NCI-H187 treated with DMSO at 0.1 percent for 48 hours (cell line): ENCODE measurements at regions not wholly inside any gene's neighbourhood (a gene's known extent, or its start where the extent isn't known, plus 50 kb on each side); places are given as distances from the start of the nearest gene placed in this dataset.
"Not testable (repeated sequence)": the region's sequence is repeated elsewhere in the genome, so short reads cannot be mapped to it uniquely, and the experiment has no call there.

Experiments
- DNase-seq: peaks from one replicate; lab custom pipeline; 2025; lab: John Stamatoyannopoulos, UW

DNA sequence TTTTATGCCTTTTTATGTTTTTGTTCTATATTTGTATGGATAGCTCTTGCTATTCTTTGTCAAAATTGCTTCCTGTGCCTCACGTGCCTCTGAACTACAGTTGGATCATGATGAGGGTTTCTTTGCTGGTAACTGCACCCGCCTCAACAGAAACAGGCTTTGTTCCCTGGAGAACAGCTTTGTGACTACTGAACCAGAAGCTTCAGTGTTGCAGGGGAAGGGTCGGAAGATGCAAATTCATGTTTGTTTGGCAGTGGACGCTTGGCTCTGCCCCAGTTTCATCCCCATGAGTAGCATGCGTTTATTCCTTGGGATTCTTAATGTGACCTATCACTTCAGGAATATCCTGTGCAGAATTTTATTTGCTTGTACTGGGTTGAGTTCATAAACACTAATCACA, 959.1 kb upstream of the WWC1 start:
- no peak for DNase-seq

DNA sequence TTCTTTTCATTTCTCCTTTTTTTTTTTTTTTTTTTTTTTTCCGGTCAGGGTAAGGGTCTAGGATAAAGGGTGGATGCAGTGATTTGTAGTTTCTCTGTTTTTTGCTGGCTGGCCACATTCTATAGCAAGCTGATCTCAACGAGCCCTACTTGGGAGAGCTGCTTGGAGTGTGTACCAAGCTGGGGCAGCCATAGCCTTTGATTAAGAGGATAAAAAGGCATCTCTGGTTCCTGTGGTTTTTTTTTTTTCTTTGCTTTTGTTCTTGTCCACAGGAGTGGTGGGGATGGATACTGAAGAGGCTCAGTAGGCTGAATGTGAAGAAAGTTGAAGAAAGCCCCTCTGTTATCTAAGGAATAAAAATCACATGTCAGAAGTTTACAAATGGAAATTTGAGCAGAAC, 955.3 kb upstream of the WWC1 start:
- no peak for DNase-seq

DNA sequence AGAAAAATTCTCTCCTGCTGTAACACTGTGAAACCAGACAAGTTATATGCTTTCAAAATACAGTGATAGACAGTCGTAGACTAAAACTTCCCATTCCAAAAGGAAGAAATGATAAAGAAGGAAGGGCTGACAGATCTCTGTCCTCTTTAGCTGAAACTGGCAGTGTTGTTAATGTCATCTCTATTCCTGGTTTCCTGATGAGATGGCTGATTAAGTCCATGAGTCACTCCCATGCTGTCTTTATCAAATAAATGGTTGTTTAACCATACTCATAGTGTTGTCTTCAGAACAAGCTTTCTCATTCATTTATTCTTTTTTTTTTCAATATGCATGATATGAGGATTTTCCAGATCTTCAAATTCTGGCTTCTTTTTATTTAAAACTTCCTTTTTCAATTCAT, 952.2 kb upstream of the WWC1 start:
- DNase-seq = no peak

DNA sequence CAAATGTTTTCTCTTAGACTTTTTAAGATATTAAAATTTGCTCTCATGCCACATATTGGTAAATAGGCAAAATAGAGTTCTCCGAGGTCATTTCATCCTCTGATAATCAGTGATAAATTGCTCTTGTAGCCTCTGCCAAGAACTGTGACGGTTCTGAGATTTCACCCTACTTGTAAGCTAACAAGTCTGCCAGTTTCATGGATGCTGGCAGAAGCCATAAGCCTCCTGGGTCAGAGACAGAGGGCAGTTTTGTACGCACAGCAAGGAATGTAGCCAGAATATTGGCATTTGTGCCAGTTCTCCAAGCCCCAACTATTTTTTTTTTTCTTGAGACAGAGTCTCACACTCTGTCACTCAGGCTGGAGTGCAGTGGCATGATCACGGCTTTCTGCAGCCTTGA, 945.0 kb upstream of the WWC1 start:
- no peak for DNase-seq

DNA sequence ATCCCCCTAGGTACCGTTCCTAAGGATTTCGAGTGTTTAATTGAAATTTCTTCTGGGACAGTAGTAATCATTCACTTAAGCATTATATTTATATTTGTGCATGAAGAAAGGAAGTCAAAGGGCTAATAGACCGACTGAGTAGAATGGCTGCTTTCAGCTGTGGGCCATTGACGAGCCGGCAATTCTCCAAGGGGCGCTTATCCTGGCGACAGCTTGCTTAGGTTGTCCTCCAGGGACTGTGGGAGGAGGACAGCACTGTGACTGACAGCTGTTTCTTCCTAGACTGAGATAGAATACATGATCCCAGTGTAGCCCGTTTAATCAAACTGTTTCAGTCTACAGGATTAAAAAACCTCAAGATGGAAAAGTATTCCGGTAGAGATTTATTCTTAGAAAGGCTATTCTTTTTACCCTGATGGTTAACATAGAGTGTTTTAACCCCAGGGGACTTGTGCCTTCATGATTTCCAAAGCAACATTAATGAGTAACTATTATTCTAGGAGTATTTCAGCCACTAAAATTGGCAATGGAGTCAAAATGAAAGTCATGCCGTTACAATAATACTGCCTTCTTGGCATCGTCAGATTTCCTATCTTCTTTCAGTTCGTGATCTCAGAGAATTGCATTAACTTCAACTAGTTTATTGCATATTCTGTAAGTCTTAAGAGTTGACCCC, 943.1 kb upstream of the WWC1 start:
- no peak for DNase-seq

DNA sequence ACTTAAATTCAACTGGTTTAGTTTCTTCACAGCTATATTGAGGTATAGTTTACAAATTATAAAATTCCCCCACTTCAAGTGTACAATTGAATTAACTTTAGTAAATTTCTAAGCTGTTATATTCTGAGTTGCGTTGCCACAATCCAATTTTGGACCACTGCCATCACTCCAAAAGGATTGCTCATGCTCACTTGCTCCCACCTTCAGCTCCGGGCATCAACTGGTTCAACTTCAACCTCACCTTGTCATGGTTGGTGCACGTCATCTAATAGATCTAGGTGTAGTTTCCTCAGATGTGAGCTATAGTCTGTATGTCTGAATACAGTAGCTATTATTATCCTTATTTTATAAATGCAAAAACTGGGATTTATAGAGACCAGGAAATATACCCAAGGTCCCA, 942.5 kb upstream of the WWC1 start:
- DNase-seq = no peak

DNA sequence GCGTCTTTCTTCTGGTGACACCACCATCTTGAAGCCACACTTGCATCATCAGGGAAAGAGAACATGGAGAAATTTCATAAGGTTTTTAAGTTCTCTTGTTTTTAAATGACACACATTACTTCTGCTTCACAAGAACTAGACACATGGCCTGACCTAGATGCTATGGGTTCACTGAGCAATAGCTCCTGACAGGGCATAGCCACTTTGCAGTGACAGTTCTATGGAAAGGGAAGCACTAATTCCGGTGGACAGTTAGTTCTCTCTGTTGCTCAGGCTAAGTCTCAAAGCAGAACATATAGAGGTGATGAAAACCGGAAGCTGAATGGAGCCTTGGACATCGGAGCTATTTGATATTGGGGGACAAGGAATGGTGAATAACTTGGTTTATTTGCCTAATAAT, 940.1 kb upstream of the WWC1 start:
- no peak for DNase-seq

DNA sequence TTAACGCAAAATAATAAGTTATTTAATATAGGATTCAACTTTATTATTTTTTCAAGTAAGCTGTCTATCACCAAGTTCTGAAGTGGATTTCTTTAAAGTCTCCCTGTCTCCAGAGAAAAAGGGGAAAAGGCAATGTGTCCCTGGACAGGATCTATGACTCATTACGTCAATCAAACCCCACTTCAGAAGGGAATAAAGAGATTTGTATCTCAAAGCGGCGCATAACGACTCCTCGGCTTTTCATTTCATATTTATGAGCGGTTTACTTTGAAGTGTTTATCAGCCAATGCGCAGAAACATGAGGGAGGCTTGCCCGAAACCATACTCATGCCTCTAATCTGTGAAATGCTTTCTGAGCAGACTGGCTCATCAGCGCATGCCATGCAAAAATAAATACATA, 938.6 kb upstream of the WWC1 start:
- DNase-seq = no peak

DNA sequence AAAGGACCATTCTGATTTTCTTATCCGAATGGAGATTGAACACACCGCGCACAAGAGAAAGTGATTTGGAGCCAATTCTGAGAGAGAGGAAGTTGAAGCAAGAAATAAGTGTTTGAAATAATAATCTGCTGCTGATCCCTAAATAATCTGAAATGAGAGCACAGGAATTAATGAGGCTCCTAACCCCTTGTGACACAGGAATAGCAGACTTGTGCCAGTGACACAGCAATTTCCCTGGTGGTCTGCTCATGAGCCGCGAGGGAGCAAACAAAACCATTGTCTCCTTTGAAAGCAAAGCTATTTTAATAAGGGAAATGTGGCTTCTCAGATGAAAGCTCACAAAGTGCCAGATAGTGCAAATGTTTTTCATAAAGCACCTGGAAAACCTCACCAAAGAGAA, 936.1 kb upstream of the WWC1 start:
- no peak for DNase-seq

DNA sequence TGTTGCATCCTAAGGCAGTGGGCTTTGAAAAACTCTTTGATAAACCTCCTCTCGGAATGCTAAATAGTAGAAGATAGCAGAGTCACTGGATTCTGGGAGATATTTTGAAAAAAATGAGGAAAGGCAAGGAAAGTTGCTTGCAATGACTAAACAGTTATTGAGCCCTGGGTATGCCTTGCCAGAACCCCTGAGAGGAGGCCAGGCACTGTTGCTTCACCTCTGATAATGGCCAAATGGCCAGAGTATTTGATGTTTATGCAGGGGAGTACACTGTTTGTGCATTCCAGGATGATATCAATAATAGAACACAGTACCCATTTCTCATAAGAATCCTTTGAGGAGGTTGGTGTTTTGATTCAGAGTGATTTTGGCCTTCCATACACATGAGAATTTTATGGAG, 935.1 kb upstream of the WWC1 start:
- no peak for DNase-seq

DNA sequence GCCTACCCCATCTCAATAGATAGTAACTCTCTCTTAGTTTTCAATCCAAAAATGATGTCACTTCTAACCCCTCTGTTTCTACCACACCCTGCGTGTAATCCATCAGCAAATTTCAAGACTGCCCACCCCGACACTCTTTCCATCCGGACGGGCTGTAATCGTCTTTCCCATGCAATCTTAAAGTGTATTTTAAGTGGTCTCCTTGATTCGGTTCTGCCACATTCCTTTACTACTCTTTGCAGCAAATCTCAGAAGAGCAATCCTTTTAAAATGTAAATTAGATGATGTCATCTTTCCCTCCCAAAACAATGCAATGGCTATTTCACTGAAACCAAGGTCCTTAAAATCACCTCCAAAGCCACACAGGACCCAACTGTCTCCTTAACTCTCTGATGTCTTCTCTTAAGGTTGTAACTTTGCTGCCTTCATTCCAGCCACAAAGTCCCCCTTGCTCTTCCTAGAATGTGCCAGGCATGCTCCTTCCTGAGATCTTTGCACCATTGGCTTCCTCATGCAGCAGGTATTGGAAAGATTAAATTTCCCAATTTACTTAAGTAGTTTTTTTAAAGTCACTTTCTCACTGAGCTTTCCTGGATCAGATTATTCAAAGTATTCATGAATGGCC, 932.5 kb upstream of the WWC1 start:
- DNase-seq = no peak

DNA sequence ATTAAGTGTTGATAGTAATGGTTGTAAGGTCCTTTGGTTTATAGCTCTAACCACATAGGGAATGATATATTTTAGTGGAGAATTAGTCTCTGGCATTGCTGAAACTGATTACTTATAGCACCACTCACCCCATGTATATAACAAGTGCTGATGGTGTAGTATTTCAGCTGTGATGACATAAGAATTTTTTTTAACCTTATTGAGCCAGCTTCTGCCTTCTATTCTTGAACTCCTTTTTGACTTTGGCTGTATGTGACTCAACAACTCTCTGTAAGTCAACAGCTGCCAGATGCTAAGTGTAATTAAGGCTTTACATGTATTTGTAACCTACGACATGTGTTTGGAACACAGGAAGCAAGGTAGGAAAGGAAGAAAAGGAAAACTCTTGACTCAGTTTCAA, 929.6 kb upstream of the WWC1 start:
- DNase-seq = no peak

DNA sequence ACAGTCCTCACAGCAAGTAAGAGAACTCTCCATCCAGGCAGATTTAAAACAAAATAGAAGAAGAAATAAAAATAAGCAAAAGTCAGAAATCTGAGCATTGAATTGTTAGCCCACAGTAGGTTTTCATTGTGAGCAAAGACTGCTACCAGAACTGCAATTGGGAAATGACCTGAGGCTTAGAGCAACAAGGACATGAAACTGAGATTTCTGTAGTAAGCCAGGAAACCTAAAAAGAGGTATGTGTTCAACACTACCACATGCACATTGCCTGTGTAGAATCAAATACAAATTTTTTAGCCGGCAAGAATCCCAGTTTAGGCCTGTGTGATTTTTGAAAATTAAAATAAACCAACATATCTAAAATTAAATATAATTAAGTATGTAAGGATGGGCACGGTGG, 928.4 kb upstream of the WWC1 start:
- no peak for DNase-seq

DNA sequence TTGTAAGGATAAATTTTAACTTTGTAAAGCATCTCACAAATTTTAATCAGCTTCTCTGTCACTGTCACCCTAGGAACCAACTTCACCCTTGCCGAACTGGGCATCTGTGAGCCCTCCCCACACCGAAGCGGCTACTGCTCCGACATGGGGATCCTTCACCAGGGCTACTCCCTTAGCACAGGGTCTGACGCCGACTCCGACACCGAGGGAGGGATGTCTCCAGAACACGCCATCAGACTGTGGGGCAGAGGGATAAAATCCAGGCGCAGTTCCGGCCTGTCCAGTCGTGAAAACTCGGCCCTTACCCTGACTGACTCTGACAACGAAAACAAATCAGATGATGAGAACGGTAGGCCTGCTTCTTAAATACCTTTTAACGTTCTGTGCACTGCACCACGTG, 916.3 kb upstream of the WWC1 start:
- no peak for DNase-seq

DNA sequence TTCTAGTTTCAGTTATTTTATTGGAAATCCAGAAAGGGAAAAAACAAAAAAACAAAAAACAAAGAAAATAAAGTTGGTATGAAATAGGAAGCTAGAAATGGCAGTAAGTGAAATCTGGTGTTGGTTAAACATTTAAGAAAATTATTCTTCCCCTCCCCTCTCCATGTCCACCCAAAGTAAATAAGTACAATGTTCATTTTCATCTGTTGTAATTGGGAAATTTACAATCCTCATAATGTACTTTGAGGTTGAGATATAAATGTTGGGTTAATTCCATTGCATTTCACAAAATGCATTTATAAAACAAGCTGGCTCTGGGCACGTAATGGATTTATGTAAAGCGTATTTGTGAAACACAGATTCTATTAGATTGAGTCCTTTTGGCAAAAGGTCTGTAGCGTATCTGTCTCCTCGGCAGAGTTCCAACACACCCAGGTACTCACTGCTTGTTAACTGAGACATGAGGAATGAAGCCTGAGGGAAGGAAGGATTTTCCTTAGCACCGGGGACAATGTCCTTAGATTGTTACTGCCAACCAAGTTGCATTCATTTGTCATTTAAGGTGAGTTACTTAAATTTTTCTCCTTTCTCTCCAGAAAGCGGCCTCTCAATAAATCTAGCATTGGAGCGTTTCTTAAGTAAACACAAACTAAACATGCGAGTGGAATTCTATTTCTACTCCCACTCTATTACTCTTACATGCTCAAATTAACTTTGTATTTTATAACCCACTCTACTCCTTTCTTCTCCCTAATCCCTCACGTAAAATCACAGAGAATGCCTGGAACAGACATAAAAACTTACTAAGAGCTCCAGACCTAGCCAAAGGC, 912.3 kb upstream of the WWC1 start:
- DNase-seq = no peak

DNA sequence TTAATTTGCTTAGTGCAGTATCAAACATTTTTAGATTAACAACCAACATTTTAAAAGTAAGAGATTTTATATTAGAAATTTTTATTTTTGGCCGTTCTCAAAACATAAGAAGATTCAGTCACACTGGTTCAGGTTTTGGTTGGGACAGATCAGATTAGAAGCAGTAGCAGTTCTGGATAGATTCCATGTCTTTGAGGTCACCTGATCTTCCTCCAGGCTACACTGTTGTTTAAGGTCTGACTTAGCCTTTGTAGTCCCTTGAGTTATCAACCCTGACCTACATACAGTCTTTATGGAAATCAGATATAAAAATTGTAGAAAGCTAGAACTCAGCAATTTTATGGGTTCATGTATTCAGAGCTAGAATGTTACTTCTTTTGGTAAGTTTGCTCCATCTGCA, 910.0 kb upstream of the WWC1 start:
- DNase-seq = no peak

DNA sequence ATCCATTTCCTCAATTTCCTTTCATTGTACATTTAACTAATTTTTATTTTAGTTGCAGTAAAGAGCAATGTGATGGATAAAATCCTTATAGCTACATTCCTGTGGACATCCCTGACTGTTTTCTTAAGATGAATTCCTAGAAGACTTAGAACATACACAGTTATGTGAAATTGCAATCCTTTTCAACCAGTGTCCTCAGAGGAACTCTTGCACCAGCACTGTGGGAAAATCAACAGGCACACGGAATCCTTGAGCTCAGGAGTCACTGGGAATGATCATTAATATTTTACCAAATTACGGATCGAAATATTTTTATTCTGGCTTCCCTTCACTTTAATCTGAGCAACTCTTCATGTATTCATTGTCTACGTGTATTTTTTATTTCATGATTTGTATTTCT, 901.9 kb upstream of the WWC1 start:
- no peak for DNase-seq

DNA sequence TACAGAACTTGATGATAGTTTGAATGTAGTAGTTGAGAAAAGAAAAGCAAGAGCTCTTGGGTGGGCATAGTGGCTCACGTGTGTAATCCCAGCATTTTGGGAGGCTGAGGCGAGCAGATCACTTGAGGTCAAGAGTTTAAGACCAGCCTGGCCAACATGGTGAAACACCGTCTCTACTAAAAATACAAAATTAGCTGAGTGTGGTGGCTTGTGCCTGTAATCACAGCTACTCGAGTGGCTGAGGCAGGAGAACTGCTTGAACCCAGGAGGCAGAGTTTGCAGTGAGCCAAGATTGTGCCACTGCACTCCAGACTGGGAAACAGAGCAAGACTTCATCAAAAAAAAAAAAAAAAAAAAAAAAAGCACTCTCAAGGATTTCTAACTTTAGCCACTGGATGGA, 900.2 kb upstream of the WWC1 start:
- not testable (repeated sequence) for DNase-seq

DNA sequence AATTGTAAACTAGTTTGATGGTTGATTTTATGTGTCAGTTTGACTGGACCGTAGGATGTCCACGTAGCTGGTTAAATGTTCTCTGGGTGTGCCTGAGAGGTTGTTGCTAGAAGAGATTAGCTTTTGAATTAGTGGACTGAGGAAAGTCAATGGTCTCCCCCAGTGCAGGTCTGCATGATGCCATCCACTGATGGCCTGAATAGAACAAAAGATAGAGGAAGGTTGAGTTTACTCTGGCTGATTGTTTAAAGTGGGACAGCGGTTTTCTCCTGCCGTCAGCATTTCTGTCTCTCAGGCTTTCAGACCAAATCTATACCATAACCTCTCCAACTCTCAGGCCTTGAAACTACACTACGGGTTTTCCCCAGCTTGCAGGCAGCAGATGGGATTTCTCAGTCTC, 899.2 kb upstream of the WWC1 start:
- DNase-seq = no peak

DNA sequence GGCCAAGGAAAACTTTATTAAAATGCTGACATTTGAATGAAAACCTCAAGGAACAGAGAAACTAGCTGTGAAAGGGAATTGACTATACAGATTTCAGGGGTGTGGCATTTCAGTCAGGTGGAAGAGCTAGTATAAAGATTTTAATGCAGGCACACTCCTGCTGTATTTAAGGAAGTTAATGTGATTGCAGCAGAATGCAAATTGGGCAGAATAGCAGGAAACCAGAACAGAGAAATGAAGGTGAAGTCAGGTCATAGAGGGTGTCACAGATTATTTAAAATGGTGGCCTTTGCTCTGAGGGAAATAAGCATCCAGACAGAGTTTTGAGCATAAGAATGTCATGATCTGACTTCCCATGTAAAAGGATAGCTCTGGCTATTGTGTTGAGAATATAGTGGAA, 898.1 kb upstream of the WWC1 start:
- DNase-seq = no peak

DNA sequence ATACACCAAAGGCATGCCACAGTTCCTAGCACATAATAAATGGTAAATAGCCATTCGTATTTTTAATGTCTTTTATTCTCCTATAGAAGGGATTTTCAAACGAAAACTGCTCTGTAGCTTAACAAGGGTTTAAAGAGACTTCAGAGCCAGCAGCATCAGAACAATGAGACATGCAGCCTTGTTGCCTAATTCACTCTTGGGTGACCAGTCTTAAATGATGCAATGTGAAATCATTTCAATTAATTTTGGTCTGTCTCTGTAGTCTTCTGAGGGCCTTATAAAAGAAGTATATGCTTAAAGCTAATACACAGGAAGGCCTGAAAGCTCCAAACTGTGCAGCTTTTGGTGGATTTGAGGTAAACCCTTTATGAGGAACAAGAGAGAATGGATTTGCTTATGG, 888.8 kb upstream of the WWC1 start:
- no peak for DNase-seq

DNA sequence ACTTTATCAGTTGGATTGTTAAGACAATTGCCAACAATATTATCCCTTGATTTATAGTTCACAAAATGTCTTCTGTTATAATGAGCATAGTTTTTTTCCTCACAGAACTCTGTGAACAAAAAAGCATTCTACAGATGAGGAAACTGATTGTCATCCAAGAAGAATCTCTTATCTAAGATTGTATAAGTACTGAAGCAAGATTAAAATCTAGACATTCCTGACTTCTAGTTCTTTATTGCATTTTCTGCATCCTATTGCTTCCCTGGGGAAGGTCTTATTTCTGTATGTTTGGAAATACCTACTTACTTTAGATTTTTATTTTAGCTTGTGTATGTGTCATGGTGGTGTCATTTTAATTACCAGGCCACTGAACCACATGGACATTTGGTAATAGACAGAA, 884.9 kb upstream of the WWC1 start:
- DNase-seq = no peak

DNA sequence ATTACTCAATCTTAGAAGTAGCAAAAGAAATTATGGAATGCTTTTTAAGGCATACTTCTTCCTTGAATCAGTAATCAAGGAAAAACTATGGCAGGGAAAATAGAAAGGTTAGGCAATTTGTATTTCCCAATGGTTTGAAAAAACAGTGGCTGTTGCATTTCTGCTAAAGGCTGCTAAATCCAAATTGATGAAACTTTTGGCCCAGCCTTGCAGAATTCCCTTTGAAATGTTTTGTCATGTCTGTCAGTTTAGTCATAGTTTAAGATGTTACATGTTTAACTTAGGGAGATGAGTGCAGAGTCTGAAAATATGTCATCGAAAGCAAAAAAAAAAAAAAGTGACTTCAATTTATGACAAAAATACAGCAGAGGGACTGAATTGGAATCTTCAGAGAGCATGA, 878.9 kb upstream of the WWC1 start:
- no peak for DNase-seq

DNA sequence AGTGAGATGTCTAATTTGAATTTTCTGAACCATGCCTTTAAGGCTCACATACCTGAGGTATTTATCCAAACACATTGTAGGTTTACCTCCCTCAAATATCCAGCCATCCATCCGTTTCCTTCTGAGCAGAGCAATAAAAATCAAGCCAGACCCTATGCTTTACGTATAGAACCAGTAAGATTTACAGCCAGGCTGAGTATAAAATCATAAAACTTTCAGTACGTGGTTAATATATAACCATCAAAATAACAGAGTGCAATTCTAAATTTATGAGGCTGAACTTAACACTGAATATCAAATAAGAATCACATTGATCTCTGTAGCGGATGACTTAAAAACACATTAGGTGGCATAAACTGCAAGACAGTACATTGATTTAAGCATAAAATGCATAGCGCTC, 877.9 kb upstream of the WWC1 start:
- no peak for DNase-seq
